ENCODE measurements at regions not wholly inside any gene's neighbourhood (a gene's known extent, or its start where the extent isn't known, plus 50 kb on each side); places are given as distances from the start of the nearest gene placed in this dataset.

GRCh38 chr4:24363751-24364150 is 220.6 kb downstream of the DHX15 start:
- no peaks in the 10 kb centered on the region for H4K20me1 ChIP-seq (replicated peaks in 1 of 2; ENCODE audit: control insufficient read depth in 1 of 2, insufficient read depth in 2 of 2, low read length in 2 of 2)
- CTCF ChIA-PET (ENCODE audit: partially characterized antibody) = interaction anchor here (0.5 to 1.7 kb wide), 4 partner anchors 12 to 158 kb away, joined by 3 to 8 read pairs (median 4); no protein-coding TSS in a partner anchor
- H3K36me3 ChIP-seq (ENCODE audit: control insufficient read depth in 2 of 4, insufficient read depth in 4 of 4, low read length in 3 of 4) = no peaks in the 10 kb centered on the region
- no peak overlapping the region for H2AK5ac ChIP-seq (ENCODE audit: low read depth, low read length)
- no peak overlapping the region for H3K18ac ChIP-seq (ENCODE audit: extremely low read depth, low read length)
- no peaks in the 10 kb centered on the region for H3K79me1 ChIP-seq (ENCODE audit: low read depth, low read length)
- H4K8ac ChIP-seq (ENCODE audit: extremely low read depth, insufficient read depth, low read length) = no peak overlapping the region
- no peak overlapping the region for H2AFZ ChIP-seq (ENCODE audit: low read length)
- H3K9ac ChIP-seq (replicated peaks in 1 of 4; ENCODE audit: extremely low read depth in 1 of 4, low read depth in 3 of 4, low read length in 3 of 4) = no peak overlapping the region
- H3K23me2 ChIP-seq (ENCODE audit: low read depth, low read length) = no peaks in the 10 kb centered on the region
- 88% methylated on average over 4 of the region's 4 CpGs; no CpG with 5 or more reads in 1 of the 2 experiments for WGBS, 2 experiments (ENCODE audit: extremely low coverage in 1 of 2, insufficient coverage in 1 of 2, insufficient read length in 1 of 2, insufficient replicate concordance in 2 of 2, low coverage in 1 of 2, low lambda C conversion rate in 2 of 2, missing lambda C conversion rate in 1 of 2)
- no peak overlapping the region for H2BK20ac ChIP-seq (ENCODE audit: low read length)
- no peak overlapping the region for H3K4me3 ChIP-seq (ENCODE audit: extremely low read depth in 1 of 4, insufficient read depth in 2 of 4, low read depth in 3 of 4, low read length in 4 of 4)
- no peak overlapping the region for H3K27ac ChIP-seq (ENCODE audit: low read depth, low read length)
- H3K9me3 ChIP-seq (ENCODE audit: insufficient read depth in 2 of 2, low read depth in 1 of 2, low read length in 1 of 2) = no peaks in the 10 kb centered on the region
- no peak overlapping the region for H2BK120ac ChIP-seq (replicated peaks; ENCODE audit: low read depth, low read length)
- H3K4me1 ChIP-seq (replicated peaks in 1 of 4; ENCODE audit: control insufficient read depth in 3 of 4, insufficient read depth in 4 of 4, low read length in 3 of 4) = no peaks in the 10 kb centered on the region
- H2BK5ac ChIP-seq (ENCODE audit: low read depth, low read length) = no peak overlapping the region
- FAIRE-seq = no peak
- no peak overlapping the region for H4K5ac ChIP-seq (ENCODE audit: insufficient read length, low read depth, low read length)
- DNase-seq (ENCODE audit: low read depth in 1 of 2, low spot score in 2 of 2) = no peak
- H3K4ac ChIP-seq (replicated peaks; ENCODE audit: insufficient read length, low read depth, low read length) = no peak overlapping the region
- H3K79me2 ChIP-seq (ENCODE audit: control insufficient read depth in 1 of 2, insufficient read depth in 2 of 2, low read length in 2 of 2) = no peaks in the 10 kb centered on the region
- H3K27me3 ChIP-seq (replicated peaks in 1 of 4; ENCODE audit: control insufficient read depth in 3 of 4, extremely low read depth in 1 of 4, insufficient read depth in 3 of 4, low read length in 3 of 4) = peaks cover 0 to 2% (median 0%) of the 10 kb centered on the region in 4 experiments; a peak in 3 of 7 replicates
- TF ChIP-seq FOSL1 (IDR thresholded peaks at IDR 0.05; ENCODE audit: insufficient read depth, low read depth, low read length) (no peak), SP1 (IDR thresholded peaks at IDR 0.05; ENCODE audit: low read depth, low read length) (no peak), RXRA (IDR thresholded peaks at IDR 0.05; ENCODE audit: insufficient read depth, low read depth, low read length) (no peak), HDAC2 (IDR thresholded peaks at IDR 0.05; ENCODE audit: borderline replicate concordance in 1 of 2, low read depth in 2 of 2, low read length in 2 of 2) (no peak), KDM4A (IDR thresholded peaks at IDR 0.05; ENCODE audit: low read depth, low read length, severe bottlenecking) (no peak), ZNF274 (IDR thresholded peaks at IDR 0.05; ENCODE audit: borderline replicate concordance, extremely low read depth, low read length) (no peak), TEAD4 (IDR thresholded peaks at IDR 0.05; ENCODE audit: low read depth, low read length) (no peak), CTBP2 (IDR thresholded peaks at IDR 0.05; ENCODE audit: borderline replicate concordance, insufficient read depth, insufficient read length, low read length) (no peak), EP300 (IDR thresholded peaks at IDR 0.05; ENCODE audit: borderline replicate concordance in 1 of 2, low read depth in 2 of 2, low read length in 2 of 2) (no peak), CHD2 (IDR thresholded peaks at IDR 0.05; ENCODE audit: low read length) (no peak), YY1 (IDR thresholded peaks at IDR 0.05; ENCODE audit: low read depth, low read length) (no peak), NRF1 (IDR thresholded peaks at IDR 0.05; ENCODE audit: low read depth, low read length) (no peak)
- POLR2A ChIA-PET (ENCODE audit: partially characterized antibody) = no interaction called here
- no peak overlapping the region for H4K91ac ChIP-seq (replicated peaks; ENCODE audit: insufficient read length, low read length)
- no peak overlapping the region for H2BK15ac ChIP-seq (ENCODE audit: low read length)
- H3K14ac ChIP-seq (ENCODE audit: insufficient read length) = no peak overlapping the region
- no peak overlapping the region for H3K56ac ChIP-seq (replicated peaks; ENCODE audit: insufficient read length, low read depth, low read length)
- no peak overlapping the region for H2BK12ac ChIP-seq (ENCODE audit: low read depth, low read length)
- H3K23ac ChIP-seq (ENCODE audit: insufficient read length) = no peak overlapping the region
- no peak overlapping the region for H3K4me2 ChIP-seq (ENCODE audit: insufficient read depth in 1 of 2, low read depth in 2 of 2, low read length in 2 of 2)
